ENCODE measurements at regions not wholly inside any gene's neighbourhood (a gene's known extent, or its start where the extent isn't known, plus 50 kb on each side); places are given as distances from the start of the nearest gene placed in this dataset.

DNA sequence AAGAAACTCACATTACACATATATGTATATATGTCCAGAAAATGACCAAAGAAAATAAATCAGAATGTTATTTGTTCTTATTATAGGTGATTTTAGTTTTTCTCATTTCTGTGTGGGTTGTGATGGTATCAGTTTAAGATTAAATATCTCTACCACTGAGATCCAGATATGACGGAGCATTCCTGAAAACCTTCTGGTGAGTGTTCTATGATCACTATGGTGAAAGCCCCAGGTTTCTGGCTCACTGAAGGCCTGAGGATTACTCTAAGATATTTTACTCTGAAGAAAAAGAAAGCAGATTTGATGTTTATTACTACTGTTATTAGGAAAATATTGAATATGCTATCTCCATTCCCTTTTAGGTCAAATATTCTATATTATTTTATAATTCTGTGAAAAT lies 62.8 kb upstream of the L3MBTL3 start:
- Histone ChIP-seq H3K4me1 (no peaks in the 10 kb centered on the region), H3K36me3 (no peaks in the 10 kb centered on the region), H3K4me3 (no peak overlapping the region), H3K27me3 (no peaks in the 10 kb centered on the region), H3K27ac (no peak overlapping the region), H3K9me3 (no peaks in the 10 kb centered on the region)
- intact Hi-C loops (cut with DNase I) = no loop called here
- no peak for DNase-seq (ENCODE audit: extremely low spot score in 2 of 2)
- TF ChIP-seq, protein P1, sequence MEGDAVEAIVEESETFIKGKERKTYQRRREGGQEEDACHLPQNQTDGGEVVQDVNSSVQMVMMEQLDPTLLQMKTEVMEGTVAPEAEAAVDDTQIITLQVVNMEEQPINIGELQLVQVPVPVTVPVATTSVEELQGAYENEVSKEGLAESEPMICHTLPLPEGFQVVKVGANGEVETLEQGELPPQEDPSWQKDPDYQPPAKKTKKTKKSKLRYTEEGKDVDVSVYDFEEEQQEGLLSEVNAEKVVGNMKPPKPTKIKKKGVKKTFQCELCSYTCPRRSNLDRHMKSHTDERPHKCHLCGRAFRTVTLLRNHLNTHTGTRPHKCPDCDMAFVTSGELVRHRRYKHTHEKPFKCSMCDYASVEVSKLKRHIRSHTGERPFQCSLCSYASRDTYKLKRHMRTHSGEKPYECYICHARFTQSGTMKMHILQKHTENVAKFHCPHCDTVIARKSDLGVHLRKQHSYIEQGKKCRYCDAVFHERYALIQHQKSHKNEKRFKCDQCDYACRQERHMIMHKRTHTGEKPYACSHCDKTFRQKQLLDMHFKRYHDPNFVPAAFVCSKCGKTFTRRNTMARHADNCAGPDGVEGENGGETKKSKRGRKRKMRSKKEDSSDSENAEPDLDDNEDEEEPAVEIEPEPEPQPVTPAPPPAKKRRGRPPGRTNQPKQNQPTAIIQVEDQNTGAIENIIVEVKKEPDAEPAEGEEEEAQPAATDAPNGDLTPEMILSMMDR (IDR thresholded peaks at IDR 0.05) = no peak
- TF ChIP-seq POLR2AphosphoS5 (IDR thresholded peaks at IDR 0.05; ENCODE audit: insufficient read depth in 1 of 2, low read depth in 1 of 2) (no peak), POLR2A (IDR thresholded peaks at IDR 0.05) (no peak)

DNA sequence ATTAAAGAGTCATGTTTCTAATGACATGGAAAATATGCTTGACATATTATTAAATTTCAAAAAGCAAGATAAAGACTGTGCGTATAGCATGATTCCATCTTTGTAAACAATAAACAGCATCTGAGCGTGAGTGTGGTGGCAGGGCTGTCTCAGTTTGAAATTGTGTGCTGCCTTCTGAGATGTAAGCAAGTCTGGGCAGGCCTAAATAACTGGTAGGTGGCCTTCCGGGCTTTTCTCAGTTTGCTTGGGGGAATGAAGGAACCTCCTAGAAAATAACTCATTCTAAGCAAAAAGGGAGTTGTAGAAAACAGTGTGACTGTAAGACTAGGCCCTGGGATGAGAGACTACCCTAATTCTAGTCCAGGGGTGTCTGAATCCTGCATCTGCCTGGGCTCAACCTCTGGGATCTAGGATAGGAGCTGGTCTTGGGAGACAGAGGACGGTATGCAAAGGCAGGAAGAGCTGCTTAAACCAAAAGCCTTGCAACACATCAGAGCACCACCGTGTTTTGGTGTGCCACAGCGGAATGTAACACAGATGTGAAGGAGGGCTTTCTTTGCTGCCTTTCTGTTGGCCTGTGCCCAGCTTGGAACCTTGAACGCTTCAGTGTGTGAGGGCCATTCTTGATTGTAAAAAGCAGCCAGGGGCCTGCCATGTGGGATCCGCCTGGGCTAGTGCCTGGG lies 63.5 kb upstream of the L3MBTL3 start:
- no peak for DNase-seq (ENCODE audit: extremely low spot score in 2 of 2)
- TF ChIP-seq, protein P1 (IDR thresholded peaks at IDR 0.05) = no peak
- TF ChIP-seq POLR2AphosphoS5 (IDR thresholded peaks at IDR 0.05; ENCODE audit: insufficient read depth in 1 of 2, low read depth in 1 of 2) (no peak), POLR2A (IDR thresholded peaks at IDR 0.05) (no peak)
- H3K9me3 ChIP-seq = no peaks in the 10 kb centered on the region
- intact Hi-C loops (cut with DNase I) = loop anchor here (5.0 kb wide), 1 partner anchor 1067 kb away; no protein-coding TSS in a partner anchor
- no peaks in the 10 kb centered on the region for H3K4me1 ChIP-seq
- H3K4me3 ChIP-seq = no peak overlapping the region
- H3K27me3 ChIP-seq = no peaks in the 10 kb centered on the region
- no peak overlapping the region for H3K27ac ChIP-seq
- H3K36me3 ChIP-seq = no peaks in the 10 kb centered on the region

DNA sequence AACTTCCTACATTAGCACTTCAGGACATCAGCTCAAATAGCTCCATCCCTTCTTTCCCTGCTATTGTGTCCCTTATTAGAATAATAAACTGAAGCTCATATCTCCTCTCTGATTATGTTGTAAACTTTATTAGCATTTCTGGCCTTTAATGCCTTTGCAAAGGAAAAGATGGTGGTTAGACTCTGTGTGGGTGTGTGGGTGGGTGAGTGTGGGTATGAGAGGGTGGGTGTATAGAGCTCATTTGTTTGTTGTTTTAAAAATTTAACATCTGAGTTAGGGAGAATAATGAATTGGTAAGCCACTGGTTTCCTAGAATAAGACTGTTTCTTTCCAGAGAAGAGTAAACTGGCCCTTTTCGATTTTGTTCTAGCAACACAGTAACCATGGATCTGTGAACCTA lies 70.6 kb upstream of the L3MBTL3 start:
- Histone ChIP-seq H3K27me3 (no peaks in the 10 kb centered on the region), H3K36me3 (no peaks in the 10 kb centered on the region), H3K27ac (no peak overlapping the region), H3K4me1 (no peaks in the 10 kb centered on the region), H3K9me3 (no peaks in the 10 kb centered on the region), H3K4me3 (no peak overlapping the region)
- DNase-seq (ENCODE audit: extremely low spot score in 2 of 2) = no peak
- TF ChIP-seq, protein P1 (IDR thresholded peaks at IDR 0.05) = no peak
- no peak for TF ChIP-seq POLR2AphosphoS5 (IDR thresholded peaks at IDR 0.05; ENCODE audit: insufficient read depth in 1 of 2, low read depth in 1 of 2)
- TF ChIP-seq POLR2A (IDR thresholded peaks at IDR 0.05) = no peak
- intact Hi-C loops (cut with DNase I) = no loop called here

DNA sequence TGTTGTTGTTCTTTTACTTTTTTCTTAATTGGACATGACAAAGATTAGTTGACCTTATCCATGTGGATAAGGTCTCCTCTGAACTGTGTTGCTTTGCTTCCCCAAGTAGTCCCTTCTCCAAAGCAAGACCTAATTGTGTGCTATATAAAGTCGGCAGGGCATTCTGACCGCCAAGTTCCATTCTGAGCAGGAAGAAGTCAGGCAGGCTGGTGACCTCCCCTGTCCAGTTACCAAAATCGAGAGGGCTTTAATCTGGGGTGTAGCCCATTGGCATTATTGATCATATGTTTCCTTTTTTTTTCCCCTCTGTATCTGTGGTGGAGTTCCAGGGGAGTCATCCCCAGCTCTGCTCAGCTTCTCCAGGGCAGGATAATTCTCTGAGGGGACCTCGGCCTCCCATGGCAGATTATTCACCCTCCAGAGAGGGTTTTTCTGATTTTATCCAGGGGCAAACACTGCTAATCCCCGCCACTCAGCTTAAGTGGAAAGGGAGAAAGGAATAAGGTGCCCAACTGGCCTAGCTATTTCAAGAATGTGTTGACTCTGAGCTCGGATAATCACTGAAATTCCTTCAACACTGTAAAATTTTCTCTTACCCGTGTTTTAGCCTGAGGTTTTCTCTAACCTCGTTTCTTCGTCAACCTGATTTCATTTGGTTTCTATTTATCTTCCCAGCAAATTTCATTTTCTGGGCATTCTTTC lies 71.8 kb upstream of the L3MBTL3 start:
- Histone ChIP-seq H3K9me3 (no peaks in the 10 kb centered on the region), H3K4me1 (no peaks in the 10 kb centered on the region), H3K36me3 (no peaks in the 10 kb centered on the region), H3K4me3 (no peak overlapping the region), H3K27ac (no peak overlapping the region), H3K27me3 (no peaks in the 10 kb centered on the region)
- DNase-seq (ENCODE audit: extremely low spot score in 2 of 2) = no peak
- TF ChIP-seq POLR2AphosphoS5 (IDR thresholded peaks at IDR 0.05; ENCODE audit: insufficient read depth in 1 of 2, low read depth in 1 of 2) = no peak
- TF ChIP-seq, protein P1 (IDR thresholded peaks at IDR 0.05) = no peak
- TF ChIP-seq POLR2A (IDR thresholded peaks at IDR 0.05) = no peak
- intact Hi-C loops (cut with DNase I) = no loop called here
